GM18867 (cell line): ENCODE measurements at regions not wholly inside any gene's neighbourhood (a gene's known extent, or its start where the extent isn't known, plus 50 kb on each side); places are given as distances from the start of the nearest gene placed in this dataset.

ENCODE experiments used
- ATAC-seq: cut with Tn5 transposase; IDR thresholded peaks from one replicate; pipeline ENCODE4 v1.9.1; 2021; ENCODE audit warnings: mild to moderate bottlenecking, moderate library complexity; ENCODE audit not compliant: unreplicated experiment

- no peak for ATAC-seq
These were observed 124.7 kb upstream of the CTBP2 start for GRCh38 chr10:125284875-125285597.

GRCh38 chr10:125283836-125284614, 123.7 kb upstream of the CTBP2 start:
- no peak for ATAC-seq

GRCh38 chr10:125283191-125283835, 123.0 kb upstream of the CTBP2 start:
- ATAC-seq: no peak

- ATAC-seq: no peak
These were observed 120.7 kb upstream of the CTBP2 start for GRCh38 chr10:125281091-125281490.

- no peak for ATAC-seq
These were observed 115.8 kb upstream of the CTBP2 start for GRCh38 chr10:125276133-125276532.

- ATAC-seq: no peak
These were observed 114.6 kb upstream of the CTBP2 start for GRCh38 chr10:125274961-125275360.

GRCh38 chr10:125273023-125273422, 112.7 kb upstream of the CTBP2 start:
- ATAC-seq: no peak

- no peak for ATAC-seq
These were observed 109.4 kb upstream of the CTBP2 start for GRCh38 chr10:125269716-125270115.

- ATAC-seq: no peak
These were observed 106.6 kb upstream of the CTBP2 start for GRCh38 chr10:125266966-125267365.

- ATAC-seq: no peak
These were observed 106.2 kb upstream of the CTBP2 start for GRCh38 chr10:125266541-125266940.

GRCh38 chr10:125265579-125265955, 105.2 kb upstream of the CTBP2 start:
- no peak for ATAC-seq

GRCh38 chr10:125264757-125265578, 104.6 kb upstream of the CTBP2 start:
- no peak for ATAC-seq

- no peak for ATAC-seq
These were observed 103.7 kb upstream of the CTBP2 start for GRCh38 chr10:125264091-125264490.

- ATAC-seq: no peak
These were observed 103.2 kb upstream of the CTBP2 start for GRCh38 chr10:125263551-125263950.

GRCh38 chr10:125262920-125263319, 102.6 kb upstream of the CTBP2 start:
- no peak for ATAC-seq

GRCh38 chr10:125262409-125262808, 102.0 kb upstream of the CTBP2 start:
- no peak for ATAC-seq

- ATAC-seq: no peak
These were observed 101.3 kb upstream of the CTBP2 start for GRCh38 chr10:125261491-125262186.

GRCh38 chr10:125260260-125260659, 99.9 kb upstream of the CTBP2 start:
- no peak for ATAC-seq

- ATAC-seq: no peak
These were observed 99.3 kb upstream of the CTBP2 start for GRCh38 chr10:125259651-125260050.

- no peak for ATAC-seq
These were observed 98.3 kb upstream of the CTBP2 start for GRCh38 chr10:125258676-125259075.
